Adrenal gland (tissue), 9 donors: ENCODE measurements at regions not wholly inside any gene's neighbourhood (a gene's known extent, or its start where the extent isn't known, plus 50 kb on each side); places are given as distances from the start of the nearest gene placed in this dataset.

Experiments
- DNase-seq, 7 donors: peaks; one replicate each; pipeline ENCODE4 v3.0.0-alpha.2; 2019 to 2020
- H3K27ac ChIP-seq, 5 donors: fragments of 200-600 bp; sonication (generic) in 4 of 5; 1 replicate in 3 of 5; 2 replicates in 2 of 5; pipeline versions ENCODE4 v1.5.1 to v1.8.0; 2016 to 2020; ENCODE audit warnings: mild to moderate bottlenecking in 1 of 5
- H3K27me3 ChIP-seq: fragments of 200-600 bp; 2 replicates; pipeline ENCODE4 v1.8.0; 2021
- H3K36me3 ChIP-seq, 2 donors: fragments of 200-600 bp; replicated peaks in 1 of 2; 1 replicate in 1 of 2; 2 replicates in 1 of 2; pipeline versions ENCODE4 v1.5.1 to v1.8.0; 2018 to 2022
- H3K4me1 ChIP-seq, 2 donors: fragments of 200-600 bp; replicated peaks in 1 of 2; 1 replicate in 1 of 2; 2 replicates in 1 of 2; pipeline versions ENCODE4 v1.5.1 to v1.8.0; 2018 to 2021
- H3K4me3 ChIP-seq, 4 donors: fragments of 200-600 bp; sonication (generic) in 3 of 4; one replicate each; pipeline ENCODE4 v1.5.1; 2016 to 2018
- H3K9me3 ChIP-seq, 3 donors: fragments of 200-600 bp; sonication (generic) in 1 of 3; replicated peaks in 1 of 3; 1 replicate in 2 of 3; 2 replicates in 1 of 3; pipeline versions ENCODE4 v1.5.1 to v1.8.0; 2016 to 2021
- POLR2A ChIP-seq, 2 donors: fragments of 450-650 bp; IDR thresholded peaks; one replicate each; pipeline ENCODE4 v1.6.1; 2017; ENCODE audit warnings: antibody characterized with exemption in 2 of 2, mild to moderate bottlenecking in 2 of 2, moderate library complexity in 1 of 2
- WGBS, 4 donors: extraction: QIAGEN DNeasy Blood & Tissue Kit in 2 of 4; methylation state at CpG; one replicate each; pipeline versions ENCODE4 v1.1.5 to v1.1.7; 2013 to 2017; 5-methylcytosine and 5-hydroxymethylcytosine counted together
- intact Hi-C, 2 donors: fragments of 100-400 bp; cut with DNase I; formaldehyde crosslinking; loops; one replicate each; pipeline versions ENCODE4 v1.14.1 to v1.15.0; 2022 to 2023
- TF ChIP-seq, protein P1 (sequence below), 6 experiments: fragments of 450-650 bp in 4 of 6; fragments of 200-600 bp in 2 of 6; sonication (generic) in 1 of 6; IDR thresholded peaks; 1 replicate in 5 of 6; 2 replicates in 1 of 6; pipeline versions ENCODE4 v1.5.1 to v1.8.0; 2016 to 2021; ENCODE audit warnings: antibody characterized with exemption in 6 of 6, mild to moderate bottlenecking in 2 of 6, moderate library complexity in 1 of 6
- donor health status: healthy with polysubstance abuse.
- donor health status: Bipolar disorder and iron deficiency.
- donor health status: DM: yes; HTN: yes; CAD: no.
- donor health status: DM: no; HTN: no; CAD: no.
- donor health status: DM: no; HTN: no; CAD: no.

DNA sequence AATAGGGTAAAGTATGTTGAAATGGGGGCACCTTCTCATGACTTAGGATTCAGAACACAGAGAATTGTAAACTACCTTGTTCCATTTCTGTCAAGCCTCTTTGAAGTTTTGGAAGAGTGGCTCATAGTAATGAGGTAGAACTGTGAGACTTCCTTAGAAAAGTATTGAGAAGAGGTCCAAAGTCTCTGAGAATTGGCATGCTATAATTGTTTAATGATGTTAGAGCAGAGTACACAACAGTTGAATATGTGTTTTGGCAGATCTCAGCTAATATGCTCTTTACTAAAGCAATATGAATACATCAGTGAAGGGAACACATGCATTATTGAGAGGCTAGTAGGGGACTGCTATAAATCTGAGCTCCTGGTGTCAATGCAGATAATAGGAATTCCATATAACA lies 579.4 kb upstream of the RIOK2 start:
- H3K27me3 ChIP-seq: no peaks in the 10 kb centered on the region
- no peak overlapping the region for H3K4me3 ChIP-seq
- H3K36me3 ChIP-seq: no peaks in the 10 kb centered on the region
- intact Hi-C loops: no loop called here
- no peak for TF ChIP-seq POLR2A (IDR thresholded peaks at IDR 0.05)
- TF ChIP-seq, protein P1, sequence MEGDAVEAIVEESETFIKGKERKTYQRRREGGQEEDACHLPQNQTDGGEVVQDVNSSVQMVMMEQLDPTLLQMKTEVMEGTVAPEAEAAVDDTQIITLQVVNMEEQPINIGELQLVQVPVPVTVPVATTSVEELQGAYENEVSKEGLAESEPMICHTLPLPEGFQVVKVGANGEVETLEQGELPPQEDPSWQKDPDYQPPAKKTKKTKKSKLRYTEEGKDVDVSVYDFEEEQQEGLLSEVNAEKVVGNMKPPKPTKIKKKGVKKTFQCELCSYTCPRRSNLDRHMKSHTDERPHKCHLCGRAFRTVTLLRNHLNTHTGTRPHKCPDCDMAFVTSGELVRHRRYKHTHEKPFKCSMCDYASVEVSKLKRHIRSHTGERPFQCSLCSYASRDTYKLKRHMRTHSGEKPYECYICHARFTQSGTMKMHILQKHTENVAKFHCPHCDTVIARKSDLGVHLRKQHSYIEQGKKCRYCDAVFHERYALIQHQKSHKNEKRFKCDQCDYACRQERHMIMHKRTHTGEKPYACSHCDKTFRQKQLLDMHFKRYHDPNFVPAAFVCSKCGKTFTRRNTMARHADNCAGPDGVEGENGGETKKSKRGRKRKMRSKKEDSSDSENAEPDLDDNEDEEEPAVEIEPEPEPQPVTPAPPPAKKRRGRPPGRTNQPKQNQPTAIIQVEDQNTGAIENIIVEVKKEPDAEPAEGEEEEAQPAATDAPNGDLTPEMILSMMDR (IDR thresholded peaks at IDR 0.05): no peak
- no peak overlapping the region for H3K27ac ChIP-seq
- DNase-seq: no peak
- no peaks in the 10 kb centered on the region for H3K4me1 ChIP-seq
- no peaks in the 10 kb centered on the region for H3K9me3 ChIP-seq

DNA sequence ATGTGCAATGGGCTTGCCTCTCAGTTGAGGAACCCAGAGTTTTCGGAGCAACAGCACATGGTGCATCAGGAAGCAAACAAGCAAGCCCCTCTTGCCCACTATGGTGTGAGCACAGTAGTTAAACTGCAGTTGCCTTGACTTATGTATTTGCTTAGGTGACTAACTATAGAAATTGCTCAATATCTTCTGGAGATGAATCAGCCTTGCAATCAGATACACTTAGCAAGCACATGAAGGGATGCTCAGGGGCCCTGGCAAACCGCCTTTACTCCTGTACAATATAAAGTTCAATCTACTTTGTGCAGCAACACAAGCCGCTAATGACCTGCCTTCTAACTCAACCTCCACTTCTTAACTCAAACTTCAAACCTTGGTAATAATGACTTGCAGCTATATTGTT lies 581.7 kb upstream of the RIOK2 start:
- no peak for DNase-seq
- no peaks in the 10 kb centered on the region for H3K4me1 ChIP-seq
- no peaks in the 10 kb centered on the region for H3K9me3 ChIP-seq
- no peak for TF ChIP-seq POLR2A (IDR thresholded peaks at IDR 0.05)
- TF ChIP-seq, protein P1 (IDR thresholded peaks at IDR 0.05): no peak
- intact Hi-C loops: no loop called here
- H3K27ac ChIP-seq: no peak overlapping the region
- H3K4me3 ChIP-seq: no peak overlapping the region
- no peaks in the 10 kb centered on the region for H3K27me3 ChIP-seq
- WGBS, 4 donors: 83 to 89% (median 89%) methylated on average over 3 of the region's 3 CpGs
- no peaks in the 10 kb centered on the region for H3K36me3 ChIP-seq

DNA sequence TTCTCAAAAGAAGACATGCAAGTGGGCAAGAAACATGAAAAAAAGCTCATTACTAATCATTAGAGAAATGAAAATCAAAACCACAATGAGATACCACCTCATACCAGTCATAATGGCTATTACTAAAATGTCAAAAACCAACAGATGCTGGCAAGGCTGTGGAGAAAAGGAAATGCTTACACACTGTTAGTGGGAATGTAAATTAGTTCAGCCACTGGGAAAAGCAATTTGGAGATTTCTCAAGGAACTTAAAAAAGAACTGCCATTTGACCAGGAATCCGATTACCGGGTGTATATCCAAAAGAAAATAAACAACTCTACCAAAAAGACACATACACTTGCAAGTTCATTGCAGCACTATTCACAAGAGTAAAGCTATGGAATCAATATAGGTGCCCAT lies 595.4 kb upstream of the RIOK2 start:
- no peaks in the 10 kb centered on the region for H3K4me1 ChIP-seq
- 85 to 94% (median 91%) methylated on average over 2 of the region's 2 CpGs for WGBS, 4 donors

DNA sequence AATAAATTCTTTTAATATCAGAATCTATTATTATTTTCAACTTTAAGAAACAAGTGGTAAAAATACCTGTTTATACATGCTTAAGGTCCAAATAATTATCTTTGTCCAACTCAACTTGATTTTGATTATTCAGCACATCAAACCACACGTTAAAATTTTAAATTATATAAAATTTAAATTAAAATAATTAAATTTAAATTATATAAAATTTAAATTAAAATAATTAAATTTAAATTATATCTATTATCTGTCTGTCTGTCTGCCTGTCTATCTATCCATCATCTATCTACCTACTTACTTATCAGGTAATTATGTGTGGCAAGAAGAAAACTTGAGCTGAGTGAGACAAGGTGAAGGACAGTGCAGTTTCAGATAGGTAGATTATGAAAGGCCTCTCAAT lies 605.3 kb upstream of the RIOK2 start:
- no peak overlapping the region for H3K27ac ChIP-seq
- no peaks in the 10 kb centered on the region for H3K27me3 ChIP-seq
- no peak for DNase-seq
- H3K9me3 ChIP-seq: no peaks in the 10 kb centered on the region
- TF ChIP-seq, protein P1 (IDR thresholded peaks at IDR 0.05): no peak
- TF ChIP-seq POLR2A (IDR thresholded peaks at IDR 0.05): no peak
- no peaks in the 10 kb centered on the region for H3K4me1 ChIP-seq
- intact Hi-C loops: no loop called here
- H3K4me3 ChIP-seq: no peak overlapping the region
- H3K36me3 ChIP-seq: no peaks in the 10 kb centered on the region
- 79 to 91% (median 86%) methylated on average over 1 of the region's 1 CpG for WGBS, 4 donors

More for the DNA sequence above, 595.4 kb upstream of the RIOK2 start:
- Histone ChIP-seq H3K27ac (no peak overlapping the region), H3K9me3 (no peaks in the 10 kb centered on the region), H3K36me3 (no peaks in the 10 kb centered on the region), H3K27me3 (no peaks in the 10 kb centered on the region), H3K4me3 (no peak overlapping the region)
- TF ChIP-seq, protein P1 (IDR thresholded peaks at IDR 0.05): no peak
- no peak for TF ChIP-seq POLR2A (IDR thresholded peaks at IDR 0.05)
- intact Hi-C loops: no loop called here
- no peak for DNase-seq
